Esophagus squamous epithelium (tissue), 4 donors: ENCODE measurements at regions not wholly inside any gene's neighbourhood (a gene's known extent, or its start where the extent isn't known, plus 50 kb on each side); places are given as distances from the start of the nearest gene placed in this dataset.

Source experiments
- CTCF ChIP-seq, 6 experiments: fragments of 450-650 bp in 4 of 6; fragments of 200-600 bp in 2 of 6; sonication (generic) in 2 of 6; IDR thresholded peaks; one replicate each; pipeline ENCODE4 v1.5.1; 2016 to 2019; ENCODE audit warnings: antibody characterized with exemption in 6 of 6, mild to moderate bottlenecking in 4 of 6, moderate library complexity in 4 of 6
- POLR2A ChIP-seq, 4 donors: fragments of 450-650 bp; IDR thresholded peaks; one replicate each; pipeline ENCODE4 v1.6.1; 2017; ENCODE audit warnings: antibody characterized with exemption in 4 of 4, mild to moderate bottlenecking in 4 of 4, moderate library complexity in 3 of 4

- TF ChIP-seq POLR2A (IDR thresholded peaks at IDR 0.05) (no peak), CTCF (IDR thresholded peaks at IDR 0.05) (no peak)
Observed at GRCh38 chr1:147077523-147077922, 94.7 kb downstream of the PRKAB2 start.
